A549 (cell line): ENCODE measurements at regions not wholly inside any gene's neighbourhood (a gene's known extent, or its start where the extent isn't known, plus 50 kb on each side); places are given as distances from the start of the nearest gene placed in this dataset.

ENCODE experiments used
- ATAC-seq, 2 experiments: fragments of 200-7000 bp in 1 of 2; fragments of >200 bp in 1 of 2; cut with Nextera tagmentation in 1 of 2; cut with Tn5 transposase in 1 of 2; 3 replicates each; pipeline versions ENCODE4 v1.8.0 to v1.9.1; 2018 to 2020; ENCODE audit warnings: mild to moderate bottlenecking in 1 of 2, moderate library complexity in 1 of 2
- CTCF ChIA-PET: fragments of 300-600 bp; sonication (Branson Sonifier 250); formaldehyde crosslinking; extraction: SDS; loops from one replicate; lab custom pipeline; 2021; ENCODE audit warnings: antibody characterized with exemption, inconsistent platforms; lab: Yijun Ruan, JAX
- POLR2A ChIA-PET: fragments of 350-600 bp; formaldehyde crosslinking; extraction: SDS; loops from one replicate; lab custom pipeline; 2021; ENCODE audit warnings: antibody characterized with exemption, inconsistent platforms; lab: Yijun Ruan, JAX
- DNase-seq, 2 experiments: peaks; one replicate each; pipeline versions ENCODE4 v3.0.0 to v3.0.0-alpha.2; 2011 to 2016; ENCODE audit warnings: low read depth in 1 of 2, low spot score in 1 of 2
- FAIRE-seq: peaks from 2 replicates; lab custom pipeline; 2011; peaks lifted over from hg19 to GRCh38; lab: Jason Lieb, UNC
- H3K27ac ChIP-seq, 2 experiments: fragments of >200 bp; sonication (Bioruptor Twin); formaldehyde crosslinking; 3 replicates each; pipeline ENCODE4 v1.5.1; 2016 to 2017
- H3K4me1 ChIP-seq: fragments of >200 bp; sonication (Bioruptor Twin); formaldehyde crosslinking; 3 replicates; pipeline ENCODE4 v1.6.1; 2016
- H3K4me2 ChIP-seq: fragments of >200 bp; sonication (Bioruptor Twin); formaldehyde crosslinking; 3 replicates; pipeline ENCODE4 v1.6.1; 2016
- H3K4me3 ChIP-seq: fragments of >200 bp; sonication (Bioruptor Twin); formaldehyde crosslinking; 3 replicates; pipeline ENCODE4 v1.5.1; 2016
- H3K9me3 ChIP-seq: fragments of >200 bp; sonication (Bioruptor Twin); formaldehyde crosslinking; 3 replicates; pipeline ENCODE4 v1.6.1; 2016
- CBX2 ChIP-seq: fragments of 200-600 bp; sonication (generic); IDR thresholded peaks from 2 replicates; pipeline ENCODE4 v1.6.1; 2016; ENCODE audit warnings: low read depth, mild to moderate bottlenecking, borderline replicate concordance
- E2F6 ChIP-seq: IDR thresholded peaks from 2 replicates; pipeline ENCODE4 v1.6.1; 2012; ENCODE audit warnings: low read depth, borderline replicate concordance
- ELK1 ChIP-seq: fragments of 150-350 bp; IDR thresholded peaks from 2 replicates; pipeline ENCODE4 v1.6.1; 2014; ENCODE audit warnings: low read depth, mild to moderate bottlenecking, low read length
- EP300 ChIP-seq, 2 experiments: fragments of >200 bp; sonication (Bioruptor Twin); formaldehyde crosslinking; IDR thresholded peaks; 2 replicates in 1 of 2; 3 replicates in 1 of 2; pipeline ENCODE4 v1.6.1; 2016 to 2017
- FOXS1 ChIP-seq: fragments of 250-450 bp; sonication (Bioruptor Pico); IDR thresholded peaks from 2 replicates; pipeline ENCODE4 v1.5.0; 2020; ENCODE audit warnings: mild to moderate bottlenecking, moderate library complexity
- GATA3 ChIP-seq: IDR thresholded peaks from 2 replicates; pipeline ENCODE4 v1.6.1; 2012; ENCODE audit warnings: borderline replicate concordance
- HEYL ChIP-seq: fragments of 250-450 bp; sonication (Bioruptor Pico); IDR thresholded peaks from 2 replicates; pipeline ENCODE4 v1.8.0; 2021; ENCODE audit warnings: mild to moderate bottlenecking, moderate library complexity
- HOXA7 ChIP-seq: fragments of 250-450 bp; sonication (Bioruptor Pico); IDR thresholded peaks from 2 replicates; pipeline ENCODE4 v1.5.0; 2020; ENCODE audit warnings: mild to moderate bottlenecking, moderate library complexity
- HOXB5 ChIP-seq: fragments of 250-450 bp; sonication (Bioruptor Pico); IDR thresholded peaks from 2 replicates; pipeline ENCODE4 v1.5.0; 2020; ENCODE audit warnings: mild to moderate bottlenecking, moderate library complexity
- JUN ChIP-seq, 2 experiments: fragments of >200 bp; sonication (Bioruptor Twin); formaldehyde crosslinking; IDR thresholded peaks; 2 replicates in 1 of 2; 3 replicates in 1 of 2; pipeline ENCODE4 v1.6.1; 2016 to 2017
- KDM1A ChIP-seq: fragments of 200-600 bp; sonication (generic); IDR thresholded peaks from 2 replicates; pipeline ENCODE4 v1.6.1; 2016; ENCODE audit warnings: low read depth, mild to moderate bottlenecking
- MYC ChIP-seq: IDR thresholded peaks from 2 replicates; pipeline ENCODE4 v1.6.1; 2012; ENCODE audit warnings: mild to moderate bottlenecking, inconsistent platforms, low read length, improper control_type of control experiment, borderline replicate concordance
- NPAS2 ChIP-seq: fragments of 250-450 bp; sonication (Bioruptor Pico); IDR thresholded peaks from 2 replicates; pipeline ENCODE4 v1.8.0; 2022; ENCODE audit warnings: mild to moderate bottlenecking, moderate library complexity, borderline replicate concordance
- PHF8 ChIP-seq: fragments of 200-600 bp; sonication (generic); IDR thresholded peaks from 2 replicates; pipeline ENCODE4 v1.6.1; 2016; ENCODE audit warnings: low read depth, mild to moderate bottlenecking, antibody characterized with exemption, moderate library complexity, borderline replicate concordance
- POLR2A ChIP-seq: IDR thresholded peaks from 2 replicates; pipeline ENCODE4 v1.6.1; 2012; ENCODE audit warnings: mild to moderate bottlenecking, low read length
- RAD21 ChIP-seq, 2 experiments: fragments of >200 bp in 1 of 2; sonication (Bioruptor Twin) in 1 of 2; formaldehyde crosslinking in 1 of 2; IDR thresholded peaks in 1 of 2; conservative IDR thresholded peaks in 1 of 2; 2 replicates in 1 of 2; 3 replicates in 1 of 2; pipeline ENCODE4 v1.6.1; 2012 to 2018; ENCODE audit warnings: inconsistent platforms in 1 of 2
- SMC3 ChIP-seq: fragments of >200 bp; sonication (Bioruptor Twin); formaldehyde crosslinking; IDR thresholded peaks from 3 replicates; pipeline ENCODE4 v1.6.1; 2018; ENCODE audit warnings: inconsistent platforms
- ZC3H11A ChIP-seq: fragments of 450-650 bp; IDR thresholded peaks from 2 replicates; pipeline ENCODE4 v1.6.1; 2014; ENCODE audit warnings: antibody characterized with exemption, mild to moderate bottlenecking
- WGBS: methylation state at CpG from one replicate; pipeline ENCODE4 v1.1.6; 2017; ENCODE audit errors: missing lambda C conversion rate; 5-methylcytosine and 5-hydroxymethylcytosine counted together
- TF ChIP-seq, protein P1 (sequence below): fragments of 200-600 bp; sonication (generic); IDR thresholded peaks from 2 replicates; pipeline ENCODE4 v1.6.1; 2016; ENCODE audit warnings: antibody characterized with exemption, mild to moderate bottlenecking, moderate library complexity
- TF ChIP-seq, protein P2 (sequence below): fragments of 250-450 bp; sonication (Bioruptor Pico); IDR thresholded peaks from 2 replicates; pipeline ENCODE4 v1.5.0; 2021; ENCODE audit warnings: mild to moderate bottlenecking, moderate library complexity, borderline replicate concordance
- TF ChIP-seq, protein P3 (sequence below): IDR thresholded peaks from 2 replicates; pipeline ENCODE4 v1.6.1; 2012

DNA sequence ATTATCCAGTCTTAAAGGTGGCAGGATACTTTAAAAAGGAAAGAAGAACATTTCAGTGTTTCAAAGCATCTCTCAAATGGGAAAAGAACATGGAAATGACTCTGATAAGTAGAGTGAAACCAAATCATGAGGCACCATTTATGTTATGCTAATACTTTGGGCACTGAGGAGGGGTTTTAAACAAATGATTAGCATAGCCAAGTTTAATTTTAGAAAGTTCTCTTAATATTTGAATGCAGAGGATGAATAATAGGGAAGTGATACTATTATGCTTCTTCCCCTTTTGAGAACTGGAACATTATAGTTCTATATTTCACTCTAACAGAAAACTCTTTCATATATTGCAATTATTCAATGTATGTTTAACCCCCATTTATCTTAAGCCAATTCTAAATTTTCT, 1181.9 kb upstream of the PRMT6 start:
- no peak for TF ChIP-seq JUN (IDR thresholded peaks at IDR 0.05)
- Histone ChIP-seq H3K4me3 (no peak overlapping the region), H3K4me2 (no peak overlapping the region), H3K9me3 (no peaks in the 10 kb centered on the region), H3K4me1 (no peaks in the 10 kb centered on the region), H3K27ac (no peak overlapping the region)
- CTCF ChIA-PET: no interaction called here
- no peak for ATAC-seq
- FAIRE-seq: no peak
- POLR2A ChIA-PET: no interaction called here
- DNase-seq: no peak

DNA sequence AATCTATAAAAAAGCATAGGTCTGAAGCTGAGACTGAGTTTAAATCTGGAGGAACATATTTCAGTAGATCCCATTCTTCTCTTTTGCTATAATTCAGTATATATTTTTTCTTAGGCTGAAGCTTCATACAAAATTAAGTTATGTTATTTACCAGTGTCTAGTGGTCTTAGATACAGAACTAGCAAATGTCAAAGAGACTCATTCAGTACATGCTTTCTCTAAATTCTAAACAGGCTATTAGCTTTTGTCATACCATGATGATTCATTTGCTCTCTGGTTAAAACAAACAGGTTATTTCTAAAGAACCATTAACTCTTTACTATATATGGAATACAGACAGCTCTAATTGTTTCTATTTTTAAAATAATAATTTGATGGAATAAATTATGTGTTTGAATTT, 1170.2 kb upstream of the PRMT6 start:
- Histone ChIP-seq H3K9me3 (no peaks in the 10 kb centered on the region), H3K4me1 (no peaks in the 10 kb centered on the region), H3K27ac (no peak overlapping the region), H3K4me2 (no peak overlapping the region), H3K4me3 (no peak overlapping the region)
- FAIRE-seq: no peak
- TF ChIP-seq POLR2A: no peak
- TF ChIP-seq HOXA7: no peak
- TF ChIP-seq, protein P1, sequence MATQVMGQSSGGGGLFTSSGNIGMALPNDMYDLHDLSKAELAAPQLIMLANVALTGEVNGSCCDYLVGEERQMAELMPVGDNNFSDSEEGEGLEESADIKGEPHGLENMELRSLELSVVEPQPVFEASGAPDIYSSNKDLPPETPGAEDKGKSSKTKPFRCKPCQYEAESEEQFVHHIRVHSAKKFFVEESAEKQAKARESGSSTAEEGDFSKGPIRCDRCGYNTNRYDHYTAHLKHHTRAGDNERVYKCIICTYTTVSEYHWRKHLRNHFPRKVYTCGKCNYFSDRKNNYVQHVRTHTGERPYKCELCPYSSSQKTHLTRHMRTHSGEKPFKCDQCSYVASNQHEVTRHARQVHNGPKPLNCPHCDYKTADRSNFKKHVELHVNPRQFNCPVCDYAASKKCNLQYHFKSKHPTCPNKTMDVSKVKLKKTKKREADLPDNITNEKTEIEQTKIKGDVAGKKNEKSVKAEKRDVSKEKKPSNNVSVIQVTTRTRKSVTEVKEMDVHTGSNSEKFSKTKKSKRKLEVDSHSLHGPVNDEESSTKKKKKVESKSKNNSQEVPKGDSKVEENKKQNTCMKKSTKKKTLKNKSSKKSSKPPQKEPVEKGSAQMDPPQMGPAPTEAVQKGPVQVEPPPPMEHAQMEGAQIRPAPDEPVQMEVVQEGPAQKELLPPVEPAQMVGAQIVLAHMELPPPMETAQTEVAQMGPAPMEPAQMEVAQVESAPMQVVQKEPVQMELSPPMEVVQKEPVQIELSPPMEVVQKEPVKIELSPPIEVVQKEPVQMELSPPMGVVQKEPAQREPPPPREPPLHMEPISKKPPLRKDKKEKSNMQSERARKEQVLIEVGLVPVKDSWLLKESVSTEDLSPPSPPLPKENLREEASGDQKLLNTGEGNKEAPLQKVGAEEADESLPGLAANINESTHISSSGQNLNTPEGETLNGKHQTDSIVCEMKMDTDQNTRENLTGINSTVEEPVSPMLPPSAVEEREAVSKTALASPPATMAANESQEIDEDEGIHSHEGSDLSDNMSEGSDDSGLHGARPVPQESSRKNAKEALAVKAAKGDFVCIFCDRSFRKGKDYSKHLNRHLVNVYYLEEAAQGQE: no peak
- no peak for TF ChIP-seq FOXS1 (CRISPR knock-in tag)
- TF ChIP-seq EP300 (IDR thresholded peaks at IDR 0.05): no peak
- TF ChIP-seq RAD21 (conservative IDR thresholded peaks at IDR 0.05 in 1 of 2, IDR thresholded peaks at IDR 0.05 in 1 of 2): no peak
- no peak for TF ChIP-seq CBX2
- no peak for TF ChIP-seq KDM1A
- no peak for TF ChIP-seq MYC
- no peak for TF ChIP-seq ELK1
- no peak for TF ChIP-seq SMC3
- TF ChIP-seq ZC3H11A: no peak
- TF ChIP-seq, protein P2, sequence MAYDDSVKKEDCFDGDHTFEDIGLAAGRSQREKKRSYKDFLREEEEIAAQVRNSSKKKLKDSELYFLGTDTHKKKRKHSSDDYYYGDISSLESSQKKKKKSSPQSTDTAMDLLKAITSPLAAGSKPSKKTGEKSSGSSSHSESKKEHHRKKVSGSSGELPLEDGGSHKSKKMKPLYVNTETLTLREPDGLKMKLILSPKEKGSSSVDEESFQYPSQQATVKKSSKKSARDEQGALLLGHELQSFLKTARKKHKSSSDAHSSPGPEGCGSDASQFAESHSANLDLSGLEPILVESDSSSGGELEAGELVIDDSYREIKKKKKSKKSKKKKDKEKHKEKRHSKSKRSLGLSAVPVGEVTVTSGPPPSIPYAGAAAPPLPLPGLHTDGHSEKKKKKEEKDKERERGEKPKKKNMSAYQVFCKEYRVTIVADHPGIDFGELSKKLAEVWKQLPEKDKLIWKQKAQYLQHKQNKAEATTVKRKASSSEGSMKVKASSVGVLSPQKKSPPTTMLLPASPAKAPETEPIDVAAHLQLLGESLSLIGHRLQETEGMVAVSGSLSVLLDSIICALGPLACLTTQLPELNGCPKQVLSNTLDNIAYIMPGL (CRISPR knock-in tag): no peak
- TF ChIP-seq NPAS2 (CRISPR knock-in tag): no peak
- ChIA-PET CTCF (no interaction called here), POLR2A (no interaction called here)
- ATAC-seq: no peak
- no peak for DNase-seq

DNA sequence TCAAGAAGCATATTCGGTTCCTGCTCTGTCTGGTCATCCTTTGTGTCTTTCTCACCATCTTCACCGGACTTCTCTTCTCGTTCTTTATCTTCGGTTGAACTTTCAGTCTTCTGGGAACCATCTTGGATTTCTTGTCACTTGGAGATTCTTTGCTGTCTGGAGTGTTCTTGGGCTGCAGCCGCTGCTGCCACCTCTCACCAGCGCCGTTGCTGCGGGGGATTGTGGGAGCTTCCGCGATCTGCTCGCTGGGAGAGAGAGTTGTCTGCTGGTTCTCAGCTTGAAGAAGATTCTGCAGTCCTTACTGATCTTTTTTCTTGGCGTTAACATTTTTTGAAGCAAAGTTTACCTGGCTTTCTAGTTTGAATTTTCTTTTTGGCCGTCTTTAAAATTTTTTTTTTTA, 1165.2 kb upstream of the PRMT6 start:
- 8% methylated on average over 13 of the region's 13 CpGs for WGBS
- TF ChIP-seq SMC3 (no peak), HOXB5 (CRISPR knock-in tag) (no peak), GATA3 (no peak), FOXS1 (CRISPR knock-in tag) (no peak), RAD21 (conservative IDR thresholded peaks at IDR 0.05 in 1 of 2, IDR thresholded peaks at IDR 0.05 in 1 of 2) (no peak), HEYL (CRISPR knock-in tag) (no peak), POLR2A (no peak), E2F6 (no peak), PHF8 (no peak)
- TF ChIP-seq, protein P3, sequence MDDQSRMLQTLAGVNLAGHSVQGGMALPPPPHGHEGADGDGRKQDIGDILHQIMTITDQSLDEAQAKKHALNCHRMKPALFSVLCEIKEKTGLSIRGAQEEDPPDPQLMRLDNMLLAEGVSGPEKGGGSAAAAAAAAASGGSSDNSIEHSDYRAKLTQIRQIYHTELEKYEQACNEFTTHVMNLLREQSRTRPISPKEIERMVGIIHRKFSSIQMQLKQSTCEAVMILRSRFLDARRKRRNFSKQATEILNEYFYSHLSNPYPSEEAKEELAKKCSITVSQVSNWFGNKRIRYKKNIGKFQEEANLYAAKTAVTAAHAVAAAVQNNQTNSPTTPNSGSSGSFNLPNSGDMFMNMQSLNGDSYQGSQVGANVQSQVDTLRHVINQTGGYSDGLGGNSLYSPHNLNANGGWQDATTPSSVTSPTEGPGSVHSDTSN: no peak
- no peak overlapping the region for H3K27ac ChIP-seq
- no peaks in the 10 kb centered on the region for H3K4me1 ChIP-seq
- POLR2A ChIA-PET: no interaction called here
- ATAC-seq (no peak), FAIRE-seq (no peak), DNase-seq (no peak)
- no peak overlapping the region for H3K4me3 ChIP-seq
- H3K4me2 ChIP-seq: no peak overlapping the region
- CTCF ChIA-PET: no interaction called here
- H3K9me3 ChIP-seq: no peaks in the 10 kb centered on the region; the same call in 2 of the 3 replicates
